Activated T-helper 1 cell treated with anti-CD3 and anti-CD28 coated beads, Interleukin-2, amount 50 U/mL, for 16 hours (primary cell): ENCODE measurements at regions not wholly inside any gene's neighbourhood (a gene's known extent, or its start where the extent isn't known, plus 50 kb on each side); places are given as distances from the start of the nearest gene placed in this dataset.

Experiments
- DNase-seq, 2 donors: peaks; one replicate each; pipeline ENCODE4 v3.0.0-alpha.2; 2020; ENCODE audit warnings: low read depth in 1 of 2, low spot score in 1 of 2

DNA sequence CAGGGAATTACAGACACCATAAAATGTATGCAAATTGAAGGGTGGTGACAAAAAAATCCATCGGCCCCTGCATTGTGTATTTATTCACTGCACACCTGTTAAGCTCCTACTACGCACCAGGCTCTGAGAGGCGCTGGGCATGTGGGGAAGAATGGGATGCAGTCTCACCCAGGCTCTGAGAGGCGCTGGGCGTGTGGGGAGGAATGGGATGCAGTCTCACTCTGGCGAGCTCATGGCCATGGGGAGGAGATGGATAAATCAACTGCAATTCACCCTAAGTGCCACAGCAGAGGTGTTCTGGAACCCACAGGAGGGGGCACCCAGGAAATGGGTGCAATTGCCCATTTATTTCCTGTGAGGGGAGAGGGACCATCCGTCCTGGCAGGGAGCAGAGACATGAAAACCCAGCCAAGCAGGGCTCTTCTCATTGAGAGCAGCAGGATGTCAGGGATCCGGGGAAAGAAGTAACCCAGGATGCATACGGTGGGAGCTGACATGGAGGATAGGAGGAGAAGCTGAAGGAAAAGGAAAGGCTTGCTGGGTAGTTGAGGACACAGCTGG lies 798.7 kb downstream of the TBC1D22A start:
- no peak for DNase-seq

DNA sequence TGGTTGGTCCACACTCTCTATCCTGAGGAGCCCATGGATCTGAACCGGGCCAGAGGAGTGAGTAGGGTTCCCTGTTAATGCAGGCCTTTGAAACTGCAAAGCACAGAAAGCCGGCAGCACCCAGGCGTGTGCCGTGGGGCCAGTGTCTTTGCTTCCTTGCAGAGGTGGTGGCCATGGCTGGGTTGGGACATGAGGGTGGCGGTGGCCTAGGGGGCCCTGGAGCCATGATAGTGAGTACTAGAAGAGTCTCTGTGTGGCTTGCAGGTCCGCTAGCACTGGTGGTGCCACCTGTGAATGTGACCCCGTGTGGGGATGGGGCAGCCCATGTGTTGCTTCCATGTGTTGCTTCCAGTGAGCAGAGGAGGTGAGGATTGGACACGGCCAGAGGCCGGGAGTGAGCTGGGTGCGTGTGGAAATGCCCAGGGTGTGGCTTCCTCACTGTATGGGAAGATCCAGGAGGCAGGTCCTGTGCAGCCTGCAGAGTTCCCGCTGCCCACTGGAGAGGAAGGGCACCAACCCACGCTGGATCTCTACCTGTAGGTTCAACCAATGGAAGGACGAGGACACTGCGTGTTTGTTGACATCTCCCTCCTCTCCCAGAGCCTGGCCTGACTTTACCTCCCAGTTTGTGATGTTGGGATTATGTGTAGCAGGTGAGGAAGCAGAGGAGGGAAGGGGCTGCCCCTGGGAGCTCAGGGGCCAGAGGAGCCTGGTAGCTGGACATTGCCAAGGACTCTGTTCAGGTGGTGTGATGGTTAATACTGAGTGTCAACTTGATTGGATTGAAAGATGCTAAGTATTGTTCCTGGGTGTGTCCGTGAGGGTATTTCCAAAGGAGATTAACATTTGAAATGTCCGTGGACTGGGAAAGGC lies 796.6 kb downstream of the TBC1D22A start:
- DNase-seq: no peak

DNA sequence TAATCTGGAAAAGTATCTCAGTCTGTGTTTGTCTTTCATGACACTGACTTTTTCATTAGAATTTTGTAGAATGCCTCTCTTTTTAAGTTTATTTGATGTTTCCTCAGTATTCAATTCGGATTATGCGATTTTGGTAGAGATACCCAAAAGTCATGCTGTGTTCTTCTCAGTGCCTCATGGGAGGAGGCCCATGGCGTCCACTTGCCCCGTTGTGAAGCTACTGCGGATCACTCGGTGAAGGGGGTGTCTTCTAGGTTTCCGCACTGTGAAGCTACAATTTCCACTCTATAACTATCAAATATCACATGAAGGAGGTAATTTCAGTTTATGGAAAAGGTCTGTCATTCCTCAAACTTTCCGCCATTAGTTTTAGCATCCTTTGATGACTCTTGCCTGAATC lies 794.0 kb downstream of the TBC1D22A start:
- DNase-seq: no peak

DNA sequence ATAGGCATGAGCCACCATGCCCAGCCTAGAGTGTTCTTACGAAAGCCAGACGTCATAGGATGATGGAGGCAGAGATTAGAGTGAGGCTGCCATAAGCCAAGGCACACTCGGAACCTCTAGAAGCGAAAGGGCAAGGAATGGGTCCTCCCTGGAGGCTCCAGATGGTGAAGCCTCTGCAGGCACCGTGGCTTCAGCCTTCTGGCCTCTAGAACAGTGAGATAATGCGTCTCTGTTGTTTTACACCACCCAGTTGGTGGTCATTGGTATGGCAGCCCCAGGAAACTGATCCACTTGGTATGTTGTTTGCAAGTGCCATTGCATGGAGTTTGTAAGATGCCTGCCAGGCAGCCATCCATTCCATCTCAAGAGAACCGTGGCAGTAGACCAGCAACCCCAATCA lies 791.0 kb downstream of the TBC1D22A start:
- no peak for DNase-seq

DNA sequence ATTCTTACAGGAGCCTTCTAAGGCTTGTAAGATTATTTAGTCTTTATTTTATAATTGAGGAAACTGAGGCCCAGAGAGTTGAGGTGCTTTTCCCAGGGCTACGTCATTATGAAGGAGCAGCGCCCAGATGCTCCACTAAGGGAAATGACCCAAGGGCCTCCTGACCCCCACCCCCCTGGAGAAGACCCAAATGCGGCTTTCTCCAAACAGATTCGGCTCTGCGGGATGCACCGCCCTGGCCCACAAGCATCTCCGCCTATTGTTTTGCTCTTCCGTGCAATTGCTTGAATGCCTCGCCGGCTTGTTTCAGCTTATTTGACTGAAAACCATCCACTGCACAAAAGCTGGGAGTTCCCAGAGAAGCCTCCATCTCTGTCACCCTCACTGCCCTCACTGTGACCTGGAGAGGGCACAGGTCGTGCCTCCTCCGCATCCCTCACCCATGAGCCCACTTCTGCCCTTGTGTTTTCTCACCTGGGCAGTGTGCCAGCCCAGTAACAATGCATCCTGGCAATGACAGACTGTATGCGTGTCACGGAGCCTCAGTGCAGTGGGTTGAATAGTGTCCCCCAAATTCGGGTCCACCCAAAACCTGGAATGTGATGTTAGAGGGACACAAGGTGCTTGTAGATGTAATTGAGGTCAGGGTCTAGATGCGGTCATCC lies 790.2 kb downstream of the TBC1D22A start:
- no peak for DNase-seq

DNA sequence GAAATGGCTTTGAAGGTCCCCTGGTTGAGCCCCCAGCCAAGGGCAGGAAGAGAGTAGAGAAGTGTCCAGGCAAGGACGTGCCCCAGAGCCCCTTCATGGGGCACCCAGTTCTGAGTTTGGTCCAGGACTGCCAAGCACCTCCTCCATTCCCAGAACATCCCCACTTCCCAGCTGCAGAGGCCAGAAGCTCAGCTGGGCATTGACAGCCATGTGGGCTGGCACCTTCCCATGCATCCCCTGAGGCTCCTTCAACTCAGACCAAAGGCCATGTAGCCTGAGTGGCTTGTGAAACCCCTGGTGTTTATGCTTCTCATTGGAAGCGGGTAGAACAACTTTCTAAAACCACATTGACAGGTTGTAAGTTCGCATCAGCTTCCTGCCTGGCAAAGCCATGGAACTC lies 789.6 kb downstream of the TBC1D22A start:
- no peak for DNase-seq

DNA sequence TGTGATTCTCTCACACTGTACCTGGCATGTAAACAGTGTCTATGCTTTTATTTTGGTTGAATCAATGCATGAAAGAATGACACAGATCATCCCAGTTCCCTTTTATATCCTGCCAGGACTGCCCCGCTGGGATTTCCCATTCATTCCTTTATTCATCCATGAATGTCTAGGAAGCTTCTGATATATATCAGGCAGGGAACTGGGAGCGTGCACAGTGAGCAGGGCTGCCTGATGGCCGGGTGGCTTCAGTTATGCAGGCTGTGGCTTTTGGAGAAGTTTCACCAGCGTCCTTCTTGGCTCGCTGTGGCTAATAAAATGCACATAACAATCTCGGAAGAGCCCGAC lies 789.0 kb downstream of the TBC1D22A start:
- no peak for DNase-seq

DNA sequence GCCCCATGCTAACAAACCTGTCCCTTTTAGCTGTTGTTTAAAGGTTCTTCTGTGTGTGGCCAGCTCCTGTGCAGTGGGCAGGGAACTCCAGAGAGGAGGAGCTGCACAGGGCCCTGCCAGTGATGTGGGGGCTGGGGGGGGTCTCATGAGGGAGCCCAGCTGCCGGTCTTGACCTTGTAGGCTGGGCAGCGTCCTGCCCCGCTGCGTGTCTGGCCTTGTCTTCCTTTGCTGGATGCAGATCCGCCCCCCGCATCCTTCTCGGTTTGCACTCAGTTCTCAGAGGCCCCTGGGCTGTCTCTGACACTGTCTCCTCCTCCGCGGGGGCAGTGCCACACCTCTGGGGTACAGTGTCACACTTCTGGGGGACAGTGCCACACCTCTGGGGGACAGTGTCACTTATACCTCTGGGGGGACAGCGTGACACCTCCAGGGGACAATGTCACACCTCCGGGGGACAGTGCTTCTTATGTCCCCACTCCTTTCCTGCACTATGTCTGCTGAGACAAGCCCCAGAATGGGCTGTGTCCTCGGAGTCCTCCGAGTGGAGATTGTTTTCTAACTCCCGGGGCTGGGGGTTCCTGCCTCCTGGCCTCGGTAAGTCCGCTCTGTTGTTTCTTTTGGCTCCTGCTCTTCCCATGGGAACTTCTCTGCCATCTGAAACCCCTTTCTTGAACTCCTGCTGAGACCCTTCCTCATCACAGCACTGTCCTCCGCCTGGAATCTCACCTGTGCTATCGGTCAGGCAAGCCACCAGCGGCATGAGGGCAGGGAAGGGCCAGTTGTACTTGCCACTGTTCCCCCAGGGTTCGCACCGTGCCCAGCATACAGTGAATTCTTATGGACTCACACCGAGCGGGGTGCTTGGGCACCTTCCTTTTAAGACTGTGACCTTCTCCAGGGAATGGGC lies 788.3 kb downstream of the TBC1D22A start:
- no peak for DNase-seq

DNA sequence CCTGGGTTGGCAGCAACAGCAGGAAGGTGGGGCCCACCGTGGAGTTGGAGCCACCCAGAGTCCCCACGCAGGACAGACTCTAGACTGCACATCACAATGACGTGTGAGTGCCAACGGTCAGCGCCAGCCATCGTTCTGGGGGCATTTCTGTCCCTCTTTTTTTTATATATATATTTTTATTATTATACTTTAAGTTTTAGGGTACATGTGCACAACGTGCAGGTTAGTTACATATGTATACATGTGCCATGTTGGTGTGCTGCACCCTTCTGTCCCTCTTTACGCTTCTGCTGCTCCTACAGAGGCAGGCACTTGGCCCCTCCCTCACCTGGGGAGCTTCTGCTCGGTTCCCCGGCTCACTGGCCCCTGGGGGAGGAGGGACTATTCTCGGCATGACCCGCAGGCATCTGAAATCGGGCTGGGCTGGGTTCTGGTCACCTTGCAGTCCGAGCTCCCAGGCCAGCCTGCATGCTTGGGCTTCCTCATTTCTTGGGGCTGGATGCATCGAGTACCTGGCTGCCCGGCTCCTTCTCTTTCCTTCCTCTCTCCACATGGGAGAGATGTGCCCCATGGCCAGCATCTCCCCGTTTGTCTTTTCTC lies 787.4 kb downstream of the TBC1D22A start:
- no peak for DNase-seq

DNA sequence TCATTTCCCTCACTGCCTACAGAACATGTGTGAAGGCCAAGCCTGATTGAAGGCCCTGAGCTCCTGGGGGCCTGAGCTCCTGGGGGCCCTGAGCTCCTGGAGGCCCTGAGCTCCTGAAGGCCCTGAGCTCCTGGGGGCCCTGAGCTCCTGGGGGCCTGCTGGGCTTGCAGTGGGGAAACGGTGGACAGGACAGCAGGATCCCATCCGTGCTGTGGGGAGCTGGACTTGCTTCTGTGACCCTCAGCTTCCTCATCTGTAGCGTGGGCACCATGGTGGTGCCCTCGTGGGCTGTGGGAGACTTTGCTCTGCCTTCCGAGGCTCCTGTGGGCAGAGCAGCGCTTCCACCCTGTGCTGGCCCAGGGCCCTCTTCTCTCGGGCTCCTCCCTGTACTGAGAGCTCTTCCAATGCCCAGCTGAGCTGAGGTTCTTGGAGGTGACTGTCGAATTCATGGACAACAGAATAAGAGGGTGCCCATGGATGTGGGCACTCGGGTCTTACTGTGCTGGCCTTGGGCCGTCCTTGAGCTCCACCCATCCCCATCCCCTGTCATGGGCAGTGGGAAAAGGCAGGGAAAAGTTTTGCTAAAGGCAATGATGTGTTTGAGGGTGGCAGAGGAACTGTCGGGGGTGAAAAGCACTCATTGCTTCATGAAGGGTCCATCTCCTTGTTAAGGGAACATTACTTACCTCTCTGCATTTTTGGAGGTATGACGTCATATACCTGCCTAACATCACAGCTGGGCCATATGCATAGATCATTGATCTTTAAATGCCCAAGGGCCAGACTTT lies 786.7 kb downstream of the TBC1D22A start:
- no peak for DNase-seq

DNA sequence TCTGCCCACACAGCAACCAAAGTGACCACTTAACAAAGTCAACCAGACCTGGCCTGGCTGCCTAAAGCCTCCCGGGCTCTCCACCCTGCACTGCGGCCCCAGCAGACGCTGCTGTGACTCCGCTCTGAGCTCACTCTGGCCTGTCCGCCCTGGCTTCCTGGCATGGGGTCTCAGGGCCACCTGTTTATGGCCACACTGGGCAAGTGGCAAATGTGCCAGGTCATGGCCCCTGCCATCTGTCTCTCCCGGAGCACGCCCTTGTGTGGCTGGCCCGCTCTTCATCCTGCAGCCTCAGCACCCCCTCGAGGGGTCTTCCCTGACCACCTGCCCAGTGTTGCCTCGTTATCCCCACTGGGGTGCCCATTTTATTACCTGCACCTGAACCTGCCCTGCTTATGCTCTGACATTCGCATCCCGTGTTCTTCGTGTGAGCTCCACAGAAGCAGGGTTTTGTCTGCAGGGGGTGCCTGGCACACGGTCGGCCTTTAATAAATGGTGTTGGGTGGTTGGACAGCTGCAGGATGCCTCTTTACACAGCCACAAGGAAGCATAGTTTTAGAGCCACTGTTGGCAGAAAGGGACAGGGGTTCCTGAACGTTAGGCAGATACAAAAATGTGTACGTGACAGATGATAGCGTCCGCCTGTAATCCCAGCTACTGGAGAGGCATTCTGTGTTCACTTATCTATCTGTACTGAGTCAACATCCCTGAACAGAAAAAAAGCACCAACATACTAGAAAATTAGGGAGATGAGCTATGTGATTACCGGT lies 785.6 kb downstream of the TBC1D22A start:
- no peak for DNase-seq

DNA sequence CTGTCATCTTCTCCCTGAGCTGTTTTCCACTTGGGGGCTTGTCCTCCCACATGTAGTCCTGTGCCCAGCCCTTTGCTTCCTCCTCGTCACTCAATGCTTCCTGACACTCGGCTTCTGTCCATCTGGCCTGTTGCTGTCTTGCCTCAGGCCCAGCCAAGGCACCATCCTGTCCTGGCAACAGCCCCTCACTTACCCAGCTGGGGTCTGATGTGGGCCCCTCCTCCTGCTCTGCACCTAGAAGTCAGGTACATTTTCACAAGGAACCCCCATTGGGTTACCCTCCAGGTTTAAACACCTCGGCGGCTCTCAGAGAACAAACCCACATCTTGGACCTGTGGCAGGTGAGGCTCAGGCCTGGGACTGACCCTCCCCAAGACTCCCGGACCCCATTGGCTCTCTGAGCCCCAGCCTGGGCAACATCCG lies 784.8 kb downstream of the TBC1D22A start:
- DNase-seq: no peak

DNA sequence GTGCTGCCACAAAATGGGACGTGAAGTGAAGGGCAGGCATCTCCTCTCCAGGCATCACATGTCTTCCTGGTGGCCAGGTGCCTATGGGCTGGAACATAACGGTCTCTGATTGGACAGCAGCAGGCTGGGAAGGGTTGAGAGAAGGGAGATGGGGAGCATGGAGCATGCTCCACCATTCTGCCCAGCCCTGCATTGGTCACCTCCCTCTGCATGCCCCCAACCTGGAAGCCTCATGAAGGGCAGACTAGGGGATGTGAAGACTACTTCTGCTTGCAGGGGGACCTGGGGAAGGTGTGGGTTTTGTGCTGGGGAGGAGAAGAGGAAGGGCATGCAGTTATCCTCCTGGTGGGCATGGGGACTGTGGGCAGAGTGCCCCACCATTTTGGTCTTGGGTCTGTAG lies 782.2 kb downstream of the TBC1D22A start:
- no peak for DNase-seq

DNA sequence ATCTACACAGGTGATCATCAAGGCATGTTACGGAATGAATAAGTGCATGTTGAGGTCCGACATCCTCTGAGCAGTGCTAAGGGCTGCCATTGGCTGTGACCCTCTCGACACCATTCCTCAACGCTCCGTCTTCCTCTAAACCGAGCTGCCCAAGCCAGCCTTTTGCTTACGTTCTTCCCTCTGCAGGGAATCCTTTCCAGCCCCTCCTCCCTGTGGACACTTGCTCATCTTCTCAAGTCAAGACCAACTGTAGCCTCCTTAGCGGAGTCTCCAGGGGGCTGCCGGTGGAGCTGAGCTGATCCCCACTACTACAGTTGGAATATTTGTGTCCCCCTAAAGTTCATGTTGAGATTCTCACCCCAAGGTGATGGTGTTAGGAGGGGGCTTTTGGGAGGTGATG lies 781.0 kb downstream of the TBC1D22A start:
- DNase-seq: no peak

DNA sequence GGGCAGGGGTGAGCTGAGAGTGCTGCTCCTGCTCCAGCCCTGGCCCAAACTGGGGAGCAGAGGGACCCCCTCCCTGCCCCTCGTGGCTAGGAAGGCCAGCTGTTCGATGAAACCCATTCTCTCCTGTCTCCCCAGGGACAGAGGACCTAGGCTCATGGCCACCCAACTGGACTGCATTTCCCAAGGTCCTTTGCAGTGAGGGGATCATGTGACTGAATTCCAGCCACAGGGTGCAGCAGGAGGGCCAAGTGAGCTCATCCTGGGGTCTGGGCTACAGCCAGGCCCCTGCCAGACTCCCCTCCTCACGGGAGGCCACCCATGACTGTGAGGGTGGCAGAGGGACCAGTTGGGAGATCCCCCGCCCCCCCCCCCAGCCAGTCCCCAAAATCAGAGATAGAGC lies 777.6 kb downstream of the TBC1D22A start:
- DNase-seq: no peak

DNA sequence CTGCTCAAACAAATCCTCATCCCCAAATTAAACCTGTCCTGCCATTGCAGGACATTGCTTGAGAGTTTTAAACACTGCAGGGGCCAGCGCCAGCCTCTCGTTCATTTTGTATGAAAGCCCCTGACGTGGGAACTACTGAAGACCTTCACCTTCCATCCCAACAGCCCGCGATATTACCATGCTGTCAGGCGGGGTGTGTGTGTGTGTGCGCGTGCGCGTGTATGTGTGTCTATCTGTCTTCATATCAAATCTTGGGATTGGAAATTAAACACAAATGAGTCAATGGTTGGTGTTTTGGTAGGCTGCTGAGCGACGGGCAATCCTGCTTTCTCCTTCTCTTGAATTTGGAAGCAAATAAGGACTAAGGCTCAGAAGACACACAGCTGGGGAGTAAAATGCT lies 776.9 kb downstream of the TBC1D22A start:
- DNase-seq: no peak

DNA sequence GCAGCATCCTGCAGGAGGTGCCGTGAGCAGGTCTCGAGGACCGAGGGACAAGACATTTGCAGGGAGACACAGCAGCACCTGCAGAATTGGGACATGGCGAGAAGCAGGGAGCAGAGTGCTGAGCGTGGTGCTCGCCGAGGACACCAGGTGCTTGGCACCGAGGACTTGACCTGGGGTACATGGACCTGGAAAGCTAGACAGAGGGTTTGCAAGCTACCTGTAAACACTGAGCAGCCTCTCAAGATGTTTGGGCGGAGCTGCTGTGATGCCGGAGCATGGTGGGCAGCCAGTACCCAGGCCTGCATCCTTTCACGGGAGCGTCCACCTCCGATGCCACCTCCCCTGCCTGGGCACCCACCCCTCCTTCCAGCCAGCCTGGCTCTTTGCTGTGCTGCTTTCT lies 773.2 kb downstream of the TBC1D22A start:
- DNase-seq: no peak

DNA sequence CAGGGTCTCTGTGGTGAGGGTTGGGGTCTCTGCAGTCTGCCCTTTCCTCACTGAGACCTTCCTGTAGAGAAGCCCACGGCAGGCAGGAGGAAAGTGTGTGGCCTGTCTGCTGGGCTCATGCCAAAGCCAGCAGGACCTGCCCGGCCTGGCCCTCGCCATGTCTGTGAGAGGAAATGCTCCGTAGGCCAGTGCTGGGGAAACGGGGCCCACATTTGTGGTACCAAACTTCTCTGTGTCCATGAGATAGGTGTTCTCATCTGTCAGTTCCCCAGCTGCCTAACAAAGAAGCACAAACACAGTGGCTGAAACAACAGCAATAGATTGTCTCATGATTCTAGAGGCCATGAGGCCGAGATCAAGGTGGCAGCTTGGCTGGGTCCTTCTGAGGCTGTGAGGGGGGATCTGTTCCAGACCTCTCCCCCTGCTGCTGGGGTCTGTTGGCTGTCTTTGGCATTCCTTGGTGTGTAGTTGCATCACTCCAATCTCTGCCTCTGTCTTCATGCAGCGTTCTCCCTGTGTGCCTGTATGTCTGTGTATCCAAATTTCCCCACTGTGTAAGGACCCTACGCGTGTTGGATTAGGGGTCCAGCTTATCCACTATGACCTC lies 772.5 kb downstream of the TBC1D22A start:
- no peak for DNase-seq
